Stimulated activated CD4-positive, alpha-beta T cell treated with anti-CD3 and anti-CD28 coated beads, Interleukin-12 subunit alpha, Interleukin-12 subunit beta, amount 100 ng/mL, for 48 hours (primary cell): ENCODE measurements at regions not wholly inside any gene's neighbourhood (a gene's known extent, or its start where the extent isn't known, plus 50 kb on each side); places are given as distances from the start of the nearest gene placed in this dataset.

ENCODE experiments used
- DNase-seq, 3 donors: peaks; one replicate each; pipeline ENCODE4 v3.0.0-alpha.2; 2020; ENCODE audit warnings: low read depth in 2 of 3, low spot score in 1 of 3

- no peak for DNase-seq
Measured at GRCh38 chr4:111466811-111467604, 678.2 kb upstream of the FAM241A start.

GRCh38 chr4:111475001-111475400 lies 670.3 kb upstream of the FAM241A start:
- no peak for DNase-seq

GRCh38 chr4:111475666-111476065 lies 669.6 kb upstream of the FAM241A start:
- DNase-seq, result no peak

- no peak for DNase-seq
Measured at GRCh38 chr4:111480510-111480909, 664.7 kb upstream of the FAM241A start.

- no peak for DNase-seq
Measured at GRCh38 chr4:111483375-111484169, 661.7 kb upstream of the FAM241A start.

GRCh38 chr4:111492496-111492895 lies 652.8 kb upstream of the FAM241A start:
- no peak for DNase-seq

GRCh38 chr4:111494471-111494870 lies 650.8 kb upstream of the FAM241A start:
- DNase-seq, result no peak

- no peak for DNase-seq
Measured at GRCh38 chr4:111494971-111495370, 650.3 kb upstream of the FAM241A start.

- DNase-seq, result no peak
Measured at GRCh38 chr4:111499291-111499690, 646.0 kb upstream of the FAM241A start.

GRCh38 chr4:111499706-111500105 lies 645.5 kb upstream of the FAM241A start:
- DNase-seq, result no peak

- no peak for DNase-seq
Measured at GRCh38 chr4:111500858-111501257, 644.4 kb upstream of the FAM241A start.

GRCh38 chr4:111501946-111502345 lies 643.3 kb upstream of the FAM241A start:
- DNase-seq, result no peak

GRCh38 chr4:111502626-111503025 lies 642.6 kb upstream of the FAM241A start:
- DNase-seq, result no peak

GRCh38 chr4:111506706-111507105 lies 638.5 kb upstream of the FAM241A start:
- no peak for DNase-seq

- no peak for DNase-seq
Measured at GRCh38 chr4:111510535-111510934, 634.7 kb upstream of the FAM241A start.

GRCh38 chr4:111512081-111512783 lies 633.0 kb upstream of the FAM241A start:
- no peak for DNase-seq

GRCh38 chr4:111519683-111520082 lies 625.6 kb upstream of the FAM241A start:
- DNase-seq, result no peak

- no peak for DNase-seq
Measured at GRCh38 chr4:111530446-111530845, 614.8 kb upstream of the FAM241A start.

- DNase-seq, result no peak
Measured at GRCh38 chr4:111535792-111536191, 609.5 kb upstream of the FAM241A start.

- DNase-seq, result no peak
Measured at GRCh38 chr4:111537165-111537564, 608.1 kb upstream of the FAM241A start.

- no peak for DNase-seq
Measured at GRCh38 chr4:111537871-111538270, 607.4 kb upstream of the FAM241A start.

- DNase-seq, result no peak
Measured at GRCh38 chr4:111540671-111541070, 604.6 kb upstream of the FAM241A start.
